RWPE2 (cell line): ENCODE measurements at regions not wholly inside any gene's neighbourhood (a gene's known extent, or its start where the extent isn't known, plus 50 kb on each side); places are given as distances from the start of the nearest gene placed in this dataset.
"Not testable (repeated sequence)": the region's sequence is repeated elsewhere in the genome, so short reads cannot be mapped to it uniquely, and the experiment has no call there.

Experiments
- ATAC-seq: fragments of 200-7000 bp; cut with Tn5 transposase; 3 replicates; pipeline ENCODE4 v1.9.1; 2021; ENCODE audit warnings: low read depth
- DNase-seq: peaks from one replicate; pipeline ENCODE4 v3.0.0-alpha.2; 2020; ENCODE audit warnings: low spot score
- H3K27ac ChIP-seq: fragments of 450-650 bp; 2 replicates; pipeline ENCODE4 v1.5.1; 2017; ENCODE audit warnings: mild to moderate bottlenecking; ENCODE audit not compliant: poor library complexity, severe bottlenecking
- H3K27me3 ChIP-seq: fragments of 250-450 bp; sonication (Bioruptor Pico); 2 replicates; pipeline ENCODE4 v1.5.1; 2021; ENCODE audit warnings: mild to moderate bottlenecking, moderate library complexity; ENCODE audit not compliant: insufficient read depth, poor library complexity, severe bottlenecking
- H3K36me3 ChIP-seq: fragments of 250-450 bp; sonication (Bioruptor Pico); 2 replicates; pipeline ENCODE4 v1.5.1; 2020; ENCODE audit warnings: low read depth, mild to moderate bottlenecking, moderate library complexity
- H3K4me1 ChIP-seq: fragments of 250-450 bp; sonication (Bioruptor Pico); 2 replicates; pipeline ENCODE4 v1.5.1; 2021; ENCODE audit warnings: mild to moderate bottlenecking, moderate library complexity; ENCODE audit not compliant: insufficient read depth, poor library complexity, severe bottlenecking
- H3K4me3 ChIP-seq: fragments of 250-450 bp; sonication (Bioruptor Pico); 2 replicates; pipeline ENCODE4 v1.5.1; 2021; ENCODE audit warnings: mild to moderate bottlenecking, moderate library complexity; ENCODE audit not compliant: severe bottlenecking
- H3K9me3 ChIP-seq: fragments of 250-450 bp; sonication (Bioruptor Pico); 2 replicates; pipeline ENCODE4 v1.5.1; 2021; ENCODE audit warnings: mild to moderate bottlenecking, moderate library complexity; ENCODE audit not compliant: severe bottlenecking

DNA sequence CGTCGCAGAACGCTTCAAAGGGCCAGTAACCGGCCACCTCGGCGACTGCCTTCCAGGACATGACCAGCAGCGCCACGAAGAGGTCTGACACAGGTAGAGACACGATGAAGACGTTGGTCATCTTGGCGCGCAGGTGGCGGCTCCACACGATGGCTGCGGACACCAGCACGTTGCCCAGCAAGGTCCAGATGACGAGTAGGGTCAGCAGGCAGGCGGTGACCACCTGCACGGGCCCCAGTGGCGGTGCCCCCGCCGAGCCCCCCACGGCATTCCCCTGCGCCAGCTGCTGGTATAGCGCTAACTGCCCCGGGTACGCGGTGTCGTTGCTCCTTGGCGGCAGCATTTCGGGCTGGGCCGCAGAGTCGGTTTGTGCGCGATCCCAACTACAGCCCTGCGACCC is 2994.1 kb downstream of the RPIA start:
- H3K36me3 ChIP-seq, ATAC-seq, H3K4me1 ChIP-seq, H3K4me3 ChIP-seq, H3K27ac ChIP-seq, DNase-seq, H3K27me3 ChIP-seq, H3K9me3 ChIP-seq: not testable (repeated sequence)

DNA sequence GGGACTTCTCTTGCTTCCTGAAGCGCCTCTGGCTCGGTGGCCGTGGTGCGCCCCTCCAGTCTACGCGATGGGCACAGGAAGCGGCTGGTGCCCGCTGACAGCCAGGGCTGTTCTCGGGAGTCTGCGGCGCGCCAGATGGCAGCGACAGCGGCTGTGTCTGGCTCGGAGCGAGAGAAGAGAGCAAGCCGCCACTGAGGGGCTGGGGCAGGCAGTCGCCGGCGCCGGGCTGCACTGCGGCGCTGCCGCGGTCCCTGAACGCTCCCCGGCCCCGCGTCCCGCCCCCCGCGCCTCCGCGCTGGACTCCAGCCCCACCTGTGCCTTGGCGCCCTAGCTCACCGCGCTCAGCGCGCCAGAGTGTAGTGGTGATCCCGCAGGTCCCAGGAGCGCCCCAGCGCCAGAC is 2994.6 kb downstream of the RPIA start:
- not testable (repeated sequence) for H3K27me3 ChIP-seq, H3K4me3 ChIP-seq, H3K4me1 ChIP-seq, DNase-seq, H3K36me3 ChIP-seq, H3K27ac ChIP-seq, ATAC-seq, H3K9me3 ChIP-seq
